NB4 (cell line): ENCODE measurements at regions not wholly inside any gene's neighbourhood (a gene's known extent, or its start where the extent isn't known, plus 50 kb on each side); places are given as distances from the start of the nearest gene placed in this dataset.

ENCODE experiments used
- CTCF ChIP-seq: IDR thresholded peaks from one replicate; pipeline ENCODE4 v1.5.1; 2012; ENCODE audit warnings: low read depth, low read length
- MYC ChIP-seq: IDR thresholded peaks from 2 replicates; pipeline ENCODE4 v1.6.1; 2011; ENCODE audit warnings: low read depth, low read length
- POLR2A ChIP-seq: IDR thresholded peaks from 2 replicates; pipeline ENCODE4 v1.6.1; 2011; ENCODE audit warnings: mild to moderate bottlenecking; ENCODE audit not compliant: insufficient read length; ENCODE audit errors: extremely low read depth

GRCh38 chr5:112583166-112583565 lies 154.5 kb upstream of the APC start:
- TF ChIP-seq CTCF (no peak), POLR2A (no peak), MYC (no peak)
